ENCODE measurements at regions not wholly inside any gene's neighbourhood (a gene's known extent, or its start where the extent isn't known, plus 50 kb on each side); places are given as distances from the start of the nearest gene placed in this dataset.

GRCh38 chr18:54094474-54094873 is 130.0 kb downstream of the MBD2 start:
- ChIA-PET POLR2A (no interaction called here), CTCF (no interaction called here)
- Histone ChIP-seq H3K4me2 (replicated peaks; ENCODE audit: low read depth, low read length, poor library complexity, severe bottlenecking) (no peak overlapping the region), H3K79me2 (ENCODE audit: control insufficient read depth, insufficient read depth, low read length) (no peaks in the 10 kb centered on the region), H3K4me1 (ENCODE audit: control insufficient read depth in 2 of 2, insufficient read depth in 2 of 2, low read length in 2 of 2) (no peaks in the 10 kb centered on the region), H2AFZ (ENCODE audit: insufficient read depth, low read depth, low read length, poor library complexity, severe bottlenecking) (no peak overlapping the region), H3K27ac (ENCODE audit: low read length in 2 of 2) (no peak overlapping the region), H4K20me1 (ENCODE audit: control insufficient read depth, insufficient read depth, low read length, poor library complexity, severe bottlenecking) (no peaks in the 10 kb centered on the region), H3K9me3 (ENCODE audit: control extremely low read depth in 1 of 3, control insufficient read depth in 2 of 3, insufficient read depth in 1 of 3, low read length in 2 of 3) (peaks cover 1 to 7% (median 2%) of the 10 kb centered on the region in 3 donors), H3K4me3 (ENCODE audit: control extremely low read depth in 1 of 5, extremely low read depth in 1 of 5, insufficient read depth in 1 of 5, low read depth in 2 of 5, low read length in 4 of 5) (no peak overlapping the region), H3K9ac (ENCODE audit: low read length) (no peak overlapping the region), H3K27me3 (replicated peaks in 1 of 4; ENCODE audit: control extremely low read depth in 1 of 4, control insufficient read depth in 3 of 4, insufficient read depth in 4 of 4, low read length in 3 of 4) (no peaks in the 10 kb centered on the region), H3K36me3 (replicated peaks in 1 of 2; ENCODE audit: control extremely low read depth in 1 of 2, control insufficient read depth in 1 of 2, extremely low read depth in 1 of 2, insufficient read depth in 2 of 2, low read length in 1 of 2) (no peaks in the 10 kb centered on the region)
- Mint-ChIP-seq H3K27me3 (peaks cover 13% of the 10 kb centered on the region), H3K27ac (no peak overlapping the region), H3K4me1 (no peaks in the 10 kb centered on the region), H3K9me3 (ENCODE audit: insufficient read depth) (peaks cover 3% of the 10 kb centered on the region), H3K4me3 (no peak overlapping the region)
- WGBS (ENCODE audit: insufficient coverage) = 93% methylated on average over 2 of the region's 4 CpGs
- ATAC-seq (ENCODE audit: low read depth) = no peak
- TF ChIP-seq CTCF (IDR thresholded peaks at IDR 0.05) (no peak), EZH2 (IDR thresholded peaks at IDR 0.05; ENCODE audit: borderline replicate concordance, insufficient read depth, low read depth, low read length, poor library complexity, severe bottlenecking) (no peak)
- DNase-seq = no peak
- intact Hi-C loops (cut with micrococcal nuclease) = no loop called here

- intact Hi-C loops (cut with micrococcal nuclease) = no loop called here
- Histone ChIP-seq H3K27me3 (replicated peaks in 1 of 4; ENCODE audit: control extremely low read depth in 1 of 4, control insufficient read depth in 3 of 4, insufficient read depth in 4 of 4, low read length in 3 of 4) (no peaks in the 10 kb centered on the region), H3K79me2 (ENCODE audit: control insufficient read depth, insufficient read depth, low read length) (no peaks in the 10 kb centered on the region), H3K9ac (ENCODE audit: low read length) (no peak overlapping the region), H3K4me3 (ENCODE audit: control extremely low read depth in 1 of 5, extremely low read depth in 1 of 5, insufficient read depth in 1 of 5, low read depth in 2 of 5, low read length in 4 of 5) (no peak overlapping the region), H3K4me2 (replicated peaks; ENCODE audit: low read depth, low read length, poor library complexity, severe bottlenecking) (no peak overlapping the region), H4K20me1 (ENCODE audit: control insufficient read depth, insufficient read depth, low read length, poor library complexity, severe bottlenecking) (no peaks in the 10 kb centered on the region), H3K9me3 (ENCODE audit: control extremely low read depth in 1 of 3, control insufficient read depth in 2 of 3, insufficient read depth in 1 of 3, low read length in 2 of 3) (peaks cover 0 to 1% (median 0%) of the 10 kb centered on the region in 3 donors), H3K4me1 (ENCODE audit: control insufficient read depth in 2 of 2, insufficient read depth in 2 of 2, low read length in 2 of 2) (no peaks in the 10 kb centered on the region), H3K36me3 (replicated peaks in 1 of 2; ENCODE audit: control extremely low read depth in 1 of 2, control insufficient read depth in 1 of 2, extremely low read depth in 1 of 2, insufficient read depth in 2 of 2, low read length in 1 of 2) (no peaks in the 10 kb centered on the region), H3K27ac (ENCODE audit: low read length in 2 of 2) (no peak overlapping the region), H2AFZ (ENCODE audit: insufficient read depth, low read depth, low read length, poor library complexity, severe bottlenecking) (no peak overlapping the region)
- H3K9me3 Mint-ChIP-seq (ENCODE audit: insufficient read depth) = no peaks in the 10 kb centered on the region
- H3K27ac Mint-ChIP-seq = no peak overlapping the region
- DNase-seq (no peak), ATAC-seq (ENCODE audit: low read depth) (no peak)
- WGBS (ENCODE audit: insufficient coverage) = no CpG with 5 or more reads among the region's 2 CpGs
- ChIA-PET CTCF (no interaction called here), POLR2A (no interaction called here)
- no peaks in the 10 kb centered on the region for H3K4me1 Mint-ChIP-seq
- TF ChIP-seq EZH2 (IDR thresholded peaks at IDR 0.05; ENCODE audit: borderline replicate concordance, insufficient read depth, low read depth, low read length, poor library complexity, severe bottlenecking) (no peak), CTCF (IDR thresholded peaks at IDR 0.05) (no peak)
- H3K27me3 Mint-ChIP-seq = peaks cover 17% of the 10 kb centered on the region
- H3K4me3 Mint-ChIP-seq = no peak overlapping the region
Observed at GRCh38 chr18:54090856-54091255, 133.6 kb downstream of the MBD2 start.

All from B cell (primary cell).